ENCODE measurements at regions not wholly inside any gene's neighbourhood (a gene's known extent, or its start where the extent isn't known, plus 50 kb on each side); places are given as distances from the start of the nearest gene placed in this dataset.

- Mint-ChIP-seq H3K9me3 (ENCODE audit: low read depth, unreplicated experiment) (no peaks in the 10 kb centered on the region), H3K36me3 (ENCODE audit: insufficient read depth, unreplicated experiment) (no peaks in the 10 kb centered on the region), H3K4me1 (ENCODE audit: low read depth, unreplicated experiment) (no peaks in the 10 kb centered on the region), H3K4me3 (ENCODE audit: low read depth, unreplicated experiment) (no peak overlapping the region), H3K27ac (ENCODE audit: unreplicated experiment) (no peak overlapping the region), H3K27me3 (ENCODE audit: unreplicated experiment) (no peaks in the 10 kb centered on the region)
- CTCF ChIA-PET: interaction anchor here (0.6 kb wide), 1 partner anchor 1179 kb away, joined by 4 read pairs; no protein-coding TSS in a partner anchor
- DNase-seq: no peak
- BruUV-seq (replicated peaks): no TSS peak
- no peak for TF ChIP-seq CTCF (IDR thresholded peaks at IDR 0.05; ENCODE audit: unreplicated experiment)
- intact Hi-C loops (cut with micrococcal nuclease; ENCODE audit: unreplicated experiment): no loop called here
Measured at GRCh38 chr13:59086147-59086546, 1077.6 kb downstream of the DIAPH3 start.

GRCh38 chr13:59088716-59089115, 1075.0 kb downstream of the DIAPH3 start:
- no peak overlapping the region for H3K27ac Mint-ChIP-seq (ENCODE audit: unreplicated experiment)
- intact Hi-C loops (cut with micrococcal nuclease; ENCODE audit: unreplicated experiment): no loop called here
- H3K4me1 Mint-ChIP-seq (ENCODE audit: low read depth, unreplicated experiment): no peaks in the 10 kb centered on the region
- no peak overlapping the region for H3K4me3 Mint-ChIP-seq (ENCODE audit: low read depth, unreplicated experiment)
- DNase-seq: no peak
- no peaks in the 10 kb centered on the region for H3K36me3 Mint-ChIP-seq (ENCODE audit: insufficient read depth, unreplicated experiment)
- H3K27me3 Mint-ChIP-seq (ENCODE audit: unreplicated experiment): no peaks in the 10 kb centered on the region
- TF ChIP-seq CTCF (IDR thresholded peaks at IDR 0.05; ENCODE audit: unreplicated experiment): no peak
- BruUV-seq (replicated peaks): no TSS peak
- no peaks in the 10 kb centered on the region for H3K9me3 Mint-ChIP-seq (ENCODE audit: low read depth, unreplicated experiment)
- CTCF ChIA-PET: no interaction called here

DNA sequence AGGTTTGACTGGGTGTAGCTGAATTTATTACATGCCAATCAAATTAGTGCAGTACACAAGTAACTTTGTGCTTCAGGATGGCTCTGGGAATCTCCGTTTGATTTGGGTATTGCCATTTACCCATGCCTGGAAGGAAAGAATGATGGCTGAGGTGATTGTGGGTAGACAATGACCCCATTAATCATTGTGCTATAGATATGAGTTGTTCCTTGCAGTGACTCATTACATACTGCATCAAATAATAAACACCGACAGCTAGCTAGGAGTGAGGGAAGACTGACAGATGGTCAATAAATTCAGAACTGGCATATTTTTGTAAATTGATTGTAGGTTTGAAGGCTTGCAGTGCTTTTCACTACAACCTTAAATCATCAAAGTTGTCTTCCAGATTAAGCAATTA, 1069.5 kb downstream of the DIAPH3 start:
- Mint-ChIP-seq H3K9me3 (ENCODE audit: low read depth, unreplicated experiment) (no peaks in the 10 kb centered on the region), H3K27me3 (ENCODE audit: unreplicated experiment) (no peaks in the 10 kb centered on the region), H3K27ac (ENCODE audit: unreplicated experiment) (no peak overlapping the region), H3K4me1 (ENCODE audit: low read depth, unreplicated experiment) (no peaks in the 10 kb centered on the region), H3K36me3 (ENCODE audit: insufficient read depth, unreplicated experiment) (no peaks in the 10 kb centered on the region), H3K4me3 (ENCODE audit: low read depth, unreplicated experiment) (no peak overlapping the region)
- CTCF ChIA-PET: no interaction called here
- no TSS peak for BruUV-seq (replicated peaks)
- no peak for DNase-seq
- intact Hi-C loops (cut with micrococcal nuclease; ENCODE audit: unreplicated experiment): no loop called here
- TF ChIP-seq CTCF (IDR thresholded peaks at IDR 0.05; ENCODE audit: unreplicated experiment): no peak

DNA sequence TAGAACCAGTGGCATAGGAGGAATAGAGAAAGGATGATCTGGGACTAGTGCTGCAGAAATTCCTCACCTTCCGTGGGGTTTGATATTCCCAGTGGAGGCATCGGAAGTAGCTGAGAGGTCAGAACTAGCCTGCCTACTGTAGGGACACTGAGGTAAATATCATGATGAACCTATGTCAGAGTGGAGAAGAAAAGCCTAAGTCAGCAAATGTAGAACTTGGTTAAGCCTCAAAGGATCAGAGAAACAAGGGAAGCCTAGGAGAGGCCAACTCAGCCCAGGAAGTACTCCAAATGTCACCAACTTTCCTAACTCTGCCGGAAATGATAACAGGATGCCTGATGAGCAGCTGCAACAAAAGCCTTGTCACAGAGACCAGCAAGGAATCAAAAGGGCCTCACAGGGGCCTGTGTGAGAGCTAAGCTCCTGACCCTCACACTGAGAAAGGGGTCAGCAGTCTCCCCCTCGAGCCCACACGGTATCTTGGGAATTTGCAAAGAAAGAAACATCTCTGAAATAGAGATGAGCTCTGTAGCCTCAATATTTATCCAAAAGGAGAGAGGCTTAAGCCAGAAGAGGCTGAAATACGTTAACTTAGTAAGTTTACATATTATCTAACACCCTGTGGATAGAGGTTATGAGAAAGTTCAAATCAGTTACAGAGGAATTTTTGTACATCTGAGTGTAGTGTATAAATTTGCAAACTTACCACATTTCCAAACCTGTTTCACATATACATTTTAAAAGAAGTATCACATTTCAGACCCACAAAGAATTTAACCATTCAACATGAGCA, 1064.3 kb downstream of the DIAPH3 start:
- Mint-ChIP-seq H3K36me3 (ENCODE audit: insufficient read depth, unreplicated experiment) (no peaks in the 10 kb centered on the region), H3K27ac (ENCODE audit: unreplicated experiment) (no peak overlapping the region), H3K27me3 (ENCODE audit: unreplicated experiment) (no peaks in the 10 kb centered on the region), H3K9me3 (ENCODE audit: low read depth, unreplicated experiment) (no peaks in the 10 kb centered on the region), H3K4me3 (ENCODE audit: low read depth, unreplicated experiment) (no peak overlapping the region), H3K4me1 (ENCODE audit: low read depth, unreplicated experiment) (no peaks in the 10 kb centered on the region)
- no peak for DNase-seq
- no peak for TF ChIP-seq CTCF (IDR thresholded peaks at IDR 0.05; ENCODE audit: unreplicated experiment)
- BruUV-seq (replicated peaks): no TSS peak
- CTCF ChIA-PET: no interaction called here
- intact Hi-C loops (cut with micrococcal nuclease; ENCODE audit: unreplicated experiment): no loop called here
